HEK293T (cell line): ENCODE measurements at regions not wholly inside any gene's neighbourhood (a gene's known extent, or its start where the extent isn't known, plus 50 kb on each side); places are given as distances from the start of the nearest gene placed in this dataset.

Experiments used
- FOXK2 ChIP-seq: fragments of 450-650 bp; IDR thresholded peaks from 2 replicates; pipeline ENCODE4 v1.6.1; 2016; ENCODE audit warnings: mild to moderate bottlenecking
- SP1 ChIP-seq: fragments of 450-650 bp; IDR thresholded peaks from 2 replicates; pipeline ENCODE4 v1.6.1; 2017
- ZNF384 ChIP-seq: fragments of 450-650 bp; IDR thresholded peaks from 2 replicates; pipeline ENCODE4 v1.6.1; 2016

DNA sequence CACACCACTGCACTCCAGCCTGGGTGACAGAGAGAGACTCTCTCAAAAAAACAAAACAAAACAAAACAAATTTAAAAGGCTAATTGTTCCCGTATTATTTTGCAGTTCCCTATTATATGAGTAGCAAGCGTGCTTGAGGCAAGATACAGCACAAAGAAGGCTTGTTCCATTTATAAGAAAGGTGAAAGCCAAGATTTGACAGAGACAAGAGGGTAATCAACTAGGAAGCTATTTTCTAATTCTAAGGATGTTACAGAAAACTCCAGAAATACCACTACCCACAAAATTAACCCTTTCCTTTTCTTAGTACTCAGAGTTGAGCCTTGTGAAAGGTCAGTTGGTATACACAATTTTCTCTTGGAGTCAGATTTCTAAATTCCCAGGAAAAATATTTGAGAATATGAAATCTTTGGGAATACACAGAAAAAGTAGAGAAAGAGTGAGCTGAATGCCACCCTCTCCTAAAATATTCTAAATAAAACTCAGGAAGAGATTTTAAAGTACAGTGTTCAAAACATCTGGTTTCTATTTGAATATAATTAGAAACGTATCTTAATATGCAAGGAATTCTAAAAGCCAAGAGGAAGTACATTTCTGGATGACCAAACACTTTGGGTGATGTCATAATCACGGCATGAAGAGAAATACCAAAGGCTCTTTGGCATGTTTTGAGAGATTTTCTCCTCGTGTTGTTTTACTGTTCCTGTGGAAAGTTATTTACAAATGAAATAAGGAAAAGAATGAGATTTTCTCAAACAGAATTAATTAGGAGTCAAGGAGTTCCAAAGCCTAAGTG is 63.0 kb upstream of the FLT1 start:
- TF ChIP-seq ZNF384 (no peak), FOXK2 (no peak), SP1 (no peak)
